GM12878 (cell line): ENCODE measurements at regions not wholly inside any gene's neighbourhood (a gene's known extent, or its start where the extent isn't known, plus 50 kb on each side); places are given as distances from the start of the nearest gene placed in this dataset.

Experiments used
- ATAC-seq: fragments of 200-7000 bp; cut with Tn5 transposase; 3 replicates; pipeline ENCODE4 v1.9.1; 2020; ENCODE audit warnings: mild to moderate bottlenecking, moderate library complexity
- BruUV-seq: library from RNA; stranded (reverse); fragments of 400-500 nt; replicated peaks from 2 replicates; lab custom pipeline; 2021; lab: Mats Ljungman, UMichigan
- CTCF ChIA-PET: fragments of 300-600 bp; sonication (Branson Sonifier 250); formaldehyde crosslinking; extraction: SDS; loops from one replicate; lab custom pipeline; 2021; ENCODE audit warnings: inconsistent platforms; lab: Yijun Ruan, JAX
- POLR2A ChIA-PET: fragments of 350-600 bp; formaldehyde crosslinking; extraction: SDS; loops from one replicate; lab custom pipeline; 2021; ENCODE audit warnings: inconsistent platforms; lab: Charles Lee
- RAD21 ChIA-PET: fragments of 300-600 bp; sonication (Branson Sonifier 250); formaldehyde crosslinking; loops from one replicate; lab custom pipeline; 2023; ENCODE audit warnings: antibody characterized with exemption; ENCODE audit not compliant: unreplicated experiment; lab: Charles Lee
- SMC1A ChIA-PET: fragments of 300-600 bp; sonication (Branson Sonifier 250); formaldehyde crosslinking; loops from one replicate; lab custom pipeline; 2023; ENCODE audit not compliant: unreplicated experiment, uncharacterized antibody; lab: Charles Lee
- DNase-seq: peaks from one replicate; pipeline ENCODE4 v3.0.0-alpha.2; 2011; ENCODE audit warnings: low read depth, low spot score
- FAIRE-seq: peaks from 3 replicates; lab custom pipeline; 2011; peaks lifted over from hg19 to GRCh38; lab: Jason Lieb, UNC
- H2AFZ ChIP-seq: 2 replicates; pipeline ENCODE4 v1.6.0; 2011; ENCODE audit warnings: low read depth, low read length, control low read depth; ENCODE audit not compliant: control insufficient read depth
- H3K27ac ChIP-seq: 2 replicates; pipeline ENCODE4 v1.5.1; 2011; ENCODE audit warnings: control low read depth; ENCODE audit not compliant: control insufficient read depth, insufficient read depth
- H3K27me3 ChIP-seq, 2 experiments: replicated peaks in 1 of 2; 2 replicates each; pipeline versions ENCODE4 v1.6.0 to v1.6.1; 2011; ENCODE audit warnings: low read length in 1 of 2; ENCODE audit not compliant: control insufficient read depth in 2 of 2, insufficient read depth in 2 of 2
- H3K36me3 ChIP-seq, 2 experiments: 2 replicates each; pipeline ENCODE4 v1.5.1; 2011; ENCODE audit warnings: low read length in 1 of 2; ENCODE audit not compliant: control insufficient read depth in 2 of 2, insufficient read depth in 2 of 2
- H3K4me1 ChIP-seq: 2 replicates; pipeline ENCODE4 v1.6.1; 2011; ENCODE audit warnings: mild to moderate bottlenecking, low read length, moderate library complexity, mixed read lengths; ENCODE audit not compliant: control insufficient read depth, insufficient read depth
- H3K4me2 ChIP-seq: 2 replicates; pipeline ENCODE4 v1.6.0; 2011; ENCODE audit warnings: control low read depth; ENCODE audit not compliant: control insufficient read depth, insufficient read depth
- H3K4me3 ChIP-seq: fragments of 200-600 bp; sonication (generic); 2 replicates; pipeline ENCODE4 v1.5.1; 2016
- H3K79me2 ChIP-seq: 2 replicates; pipeline ENCODE4 v1.6.0; 2011; ENCODE audit warnings: low read length; ENCODE audit not compliant: control insufficient read depth, insufficient read depth
- H3K9ac ChIP-seq: 2 replicates; pipeline ENCODE4 v1.8.0; 2011; ENCODE audit warnings: low read length, control low read depth, mixed read lengths; ENCODE audit not compliant: control insufficient read depth, insufficient read depth
- H3K9me3 ChIP-seq: replicated peaks from 3 replicates; pipeline ENCODE4 v1.5.1; 2011; ENCODE audit warnings: mild to moderate bottlenecking, low read length; ENCODE audit not compliant: control insufficient read depth, insufficient read depth
- H4K20me1 ChIP-seq: 2 replicates; pipeline ENCODE4 v1.6.0; 2011; ENCODE audit not compliant: control insufficient read depth, insufficient read depth
- CHD4 ChIP-seq: fragments of 200-600 bp; sonication (generic); IDR thresholded peaks from 2 replicates; pipeline ENCODE4 v1.6.1; 2016; ENCODE audit warnings: mild to moderate bottlenecking
- EZH2 ChIP-seq: IDR thresholded peaks from 2 replicates; pipeline ENCODE4 v1.6.1; 2012; ENCODE audit warnings: low read depth, mild to moderate bottlenecking, control low read depth, inconsistent platforms, low read length, borderline replicate concordance; ENCODE audit not compliant: control insufficient read depth
- HDAC6 ChIP-seq: fragments of 200-600 bp; sonication (generic); IDR thresholded peaks from one replicate; pipeline ENCODE4 v1.8.0; 2017; ENCODE audit warnings: antibody characterized with exemption; ENCODE audit not compliant: unreplicated experiment
- MEF2B ChIP-seq: fragments of 450-650 bp; IDR thresholded peaks from 2 replicates; pipeline ENCODE4 v1.6.1; 2018; ENCODE audit warnings: mild to moderate bottlenecking, moderate library complexity; ENCODE audit not compliant: partially characterized antibody, poor library complexity, severe bottlenecking
- MYB ChIP-seq: fragments of 150-350 bp; IDR thresholded peaks from 2 replicates; pipeline ENCODE4 v1.6.1; 2014; ENCODE audit warnings: mild to moderate bottlenecking, low read depth, low read length, borderline replicate concordance
- NFYB ChIP-seq: IDR thresholded peaks from 2 replicates; pipeline ENCODE4 v1.6.1; 2011; ENCODE audit warnings: low read depth, mild to moderate bottlenecking, low read length, improper control_type of control experiment, moderate library complexity; ENCODE audit not compliant: insufficient read depth
- PAX5 ChIP-seq: IDR thresholded peaks from 2 replicates; pipeline ENCODE4 v1.6.1; 2011; ENCODE audit warnings: low read depth, low read length, borderline replicate concordance
- RB1 ChIP-seq: fragments of 450-650 bp; formaldehyde crosslinking; IDR thresholded peaks from 2 replicates; pipeline ENCODE4 v1.6.1; 2017; ENCODE audit warnings: mild to moderate bottlenecking, borderline replicate concordance
- SMAD5 ChIP-seq: IDR thresholded peaks from 2 replicates; pipeline ENCODE4 v1.6.1; 2016; ENCODE audit warnings: antibody characterized with exemption, low read depth
- YBX1 ChIP-seq: fragments of 450-650 bp; IDR thresholded peaks from 2 replicates; pipeline ENCODE4 v1.6.1; 2016; ENCODE audit warnings: antibody characterized with exemption
- ZBTB4 ChIP-seq: fragments of 450-650 bp; formaldehyde crosslinking; IDR thresholded peaks from 2 replicates; pipeline ENCODE4 v1.4.0; 2022; ENCODE audit warnings: mild to moderate bottlenecking, moderate library complexity
- ZNF687 ChIP-seq: fragments of 450-650 bp; IDR thresholded peaks from 2 replicates; pipeline ENCODE4 v1.6.1; 2017; ENCODE audit warnings: mild to moderate bottlenecking, moderate library complexity
- in situ Hi-C: fragments of 300-500 bp; cut with MboI; formaldehyde crosslinking; loops from 9 replicates; pipeline ENCODE4 v1.14.3; 2018; ENCODE audit warnings: mixed read lengths
- intact Hi-C: fragments of 100-400 bp; cut with micrococcal nuclease; formaldehyde crosslinking; loops from one replicate; pipeline ENCODE4 v1.14.2; 2022; ENCODE audit not compliant: unreplicated experiment
- TF ChIP-seq, protein P1 (sequence below): fragments of 450-650 bp; IDR thresholded peaks from 2 replicates; pipeline ENCODE4 v1.6.1; 2017; ENCODE audit warnings: antibody characterized with exemption, mild to moderate bottlenecking, moderate library complexity
- TF ChIP-seq, protein P2 (sequence below): fragments of 450-650 bp; IDR thresholded peaks from 2 replicates; pipeline ENCODE4 v1.6.1; 2016; ENCODE audit warnings: mild to moderate bottlenecking

DNA sequence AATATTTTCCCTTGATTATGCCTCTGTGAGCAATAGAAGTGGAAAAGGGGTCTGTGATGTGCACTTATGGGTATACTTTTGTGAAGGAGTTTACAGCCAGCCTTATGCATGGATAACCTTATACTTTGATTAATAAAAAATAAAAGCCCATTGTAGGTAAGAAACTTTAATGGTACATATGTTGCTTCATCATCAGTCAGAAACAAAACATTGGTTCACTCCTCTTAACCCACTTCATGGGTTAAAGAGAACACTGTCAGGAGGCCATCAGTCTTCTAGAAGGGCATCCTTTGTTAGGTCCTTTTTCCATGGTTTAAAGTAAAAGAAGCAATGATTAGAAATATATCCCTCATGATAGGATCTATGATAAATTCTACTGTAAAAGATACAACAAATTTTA is 952.1 kb upstream of the MIR17HG start:
- FAIRE-seq = no peak
- in situ Hi-C loops = no loop called here
- BruUV-seq = no TSS peak
- TF ChIP-seq, protein P1, sequence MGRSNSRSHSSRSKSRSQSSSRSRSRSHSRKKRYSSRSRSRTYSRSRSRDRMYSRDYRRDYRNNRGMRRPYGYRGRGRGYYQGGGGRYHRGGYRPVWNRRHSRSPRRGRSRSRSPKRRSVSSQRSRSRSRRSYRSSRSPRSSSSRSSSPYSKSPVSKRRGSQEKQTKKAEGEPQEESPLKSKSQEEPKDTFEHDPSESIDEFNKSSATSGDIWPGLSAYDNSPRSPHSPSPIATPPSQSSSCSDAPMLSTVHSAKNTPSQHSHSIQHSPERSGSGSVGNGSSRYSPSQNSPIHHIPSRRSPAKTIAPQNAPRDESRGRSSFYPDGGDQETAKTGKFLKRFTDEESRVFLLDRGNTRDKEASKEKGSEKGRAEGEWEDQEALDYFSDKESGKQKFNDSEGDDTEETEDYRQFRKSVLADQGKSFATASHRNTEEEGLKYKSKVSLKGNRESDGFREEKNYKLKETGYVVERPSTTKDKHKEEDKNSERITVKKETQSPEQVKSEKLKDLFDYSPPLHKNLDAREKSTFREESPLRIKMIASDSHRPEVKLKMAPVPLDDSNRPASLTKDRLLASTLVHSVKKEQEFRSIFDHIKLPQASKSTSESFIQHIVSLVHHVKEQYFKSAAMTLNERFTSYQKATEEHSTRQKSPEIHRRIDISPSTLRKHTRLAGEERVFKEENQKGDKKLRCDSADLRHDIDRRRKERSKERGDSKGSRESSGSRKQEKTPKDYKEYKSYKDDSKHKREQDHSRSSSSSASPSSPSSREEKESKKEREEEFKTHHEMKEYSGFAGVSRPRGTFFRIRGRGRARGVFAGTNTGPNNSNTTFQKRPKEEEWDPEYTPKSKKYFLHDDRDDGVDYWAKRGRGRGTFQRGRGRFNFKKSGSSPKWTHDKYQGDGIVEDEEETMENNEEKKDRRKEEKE = no peak
- TF ChIP-seq ZNF687 (no peak), RB1 (no peak), HDAC6 (no peak), PAX5 (no peak), EZH2 (no peak), SMAD5 (no peak), CHD4 (no peak), ZBTB4 (CRISPR knock-in tag) (no peak), NFYB (no peak), MEF2B (no peak), YBX1 (no peak), MYB (no peak)
- TF ChIP-seq, protein P2, sequence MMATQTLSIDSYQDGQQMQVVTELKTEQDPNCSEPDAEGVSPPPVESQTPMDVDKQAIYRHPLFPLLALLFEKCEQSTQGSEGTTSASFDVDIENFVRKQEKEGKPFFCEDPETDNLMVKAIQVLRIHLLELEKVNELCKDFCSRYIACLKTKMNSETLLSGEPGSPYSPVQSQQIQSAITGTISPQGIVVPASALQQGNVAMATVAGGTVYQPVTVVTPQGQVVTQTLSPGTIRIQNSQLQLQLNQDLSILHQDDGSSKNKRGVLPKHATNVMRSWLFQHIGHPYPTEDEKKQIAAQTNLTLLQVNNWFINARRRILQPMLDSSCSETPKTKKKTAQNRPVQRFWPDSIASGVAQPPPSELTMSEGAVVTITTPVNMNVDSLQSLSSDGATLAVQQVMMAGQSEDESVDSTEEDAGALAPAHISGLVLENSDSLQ = no peak

More for the DNA sequence above, 952.1 kb upstream of the MIR17HG start:
- DNase-seq = no peak
- H3K27me3 ChIP-seq = no peaks in the 10 kb centered on the region
- CTCF ChIA-PET = interaction anchor here (1.4 kb wide), 1 partner anchor 12 kb away, joined by 3 read pairs; no protein-coding TSS in a partner anchor
- no peaks in the 10 kb centered on the region for H3K9me3 ChIP-seq
- H3K36me3 ChIP-seq = no peaks in the 10 kb centered on the region
- RAD21 ChIA-PET = no interaction called here
- SMC1A ChIA-PET = interaction anchor here (1.9 kb wide), 1 partner anchor 12 kb away, joined by 8 read pairs; no protein-coding TSS in a partner anchor
- H3K4me1 ChIP-seq = no peaks in the 10 kb centered on the region
- no peaks in the 10 kb centered on the region for H3K79me2 ChIP-seq
- H3K4me3 ChIP-seq = no peak overlapping the region
- POLR2A ChIA-PET = no interaction called here
- H3K27ac ChIP-seq = no peak overlapping the region
- H3K9ac ChIP-seq = no peak overlapping the region
- no peak for ATAC-seq
- no peaks in the 10 kb centered on the region for H4K20me1 ChIP-seq
- intact Hi-C loops = no loop called here
- no peak overlapping the region for H2AFZ ChIP-seq
- H3K4me2 ChIP-seq = no peak overlapping the region
